ENCODE measurements at regions not wholly inside any gene's neighbourhood (a gene's known extent, or its start where the extent isn't known, plus 50 kb on each side); places are given as distances from the start of the nearest gene placed in this dataset.

DNA sequence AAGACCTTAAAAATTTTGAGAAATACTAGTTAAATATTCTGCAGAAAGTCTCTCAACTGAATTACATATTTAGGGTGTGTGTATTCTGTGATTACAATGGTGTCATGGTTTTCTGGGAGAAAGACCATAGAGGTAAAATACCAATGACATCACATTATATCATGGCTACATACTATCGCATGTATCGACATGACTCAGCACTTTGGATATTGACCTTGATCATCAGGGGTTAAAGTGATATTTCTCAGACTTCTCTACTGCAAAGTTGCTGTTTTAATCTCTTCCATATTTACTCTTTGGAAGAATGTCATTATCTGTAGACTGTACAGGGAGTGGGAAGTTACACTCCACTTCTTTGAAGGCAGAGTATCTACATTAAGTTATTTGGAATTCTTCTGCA, 1046.6 kb downstream of the FAM181B start:
- TF ChIP-seq, protein P1, sequence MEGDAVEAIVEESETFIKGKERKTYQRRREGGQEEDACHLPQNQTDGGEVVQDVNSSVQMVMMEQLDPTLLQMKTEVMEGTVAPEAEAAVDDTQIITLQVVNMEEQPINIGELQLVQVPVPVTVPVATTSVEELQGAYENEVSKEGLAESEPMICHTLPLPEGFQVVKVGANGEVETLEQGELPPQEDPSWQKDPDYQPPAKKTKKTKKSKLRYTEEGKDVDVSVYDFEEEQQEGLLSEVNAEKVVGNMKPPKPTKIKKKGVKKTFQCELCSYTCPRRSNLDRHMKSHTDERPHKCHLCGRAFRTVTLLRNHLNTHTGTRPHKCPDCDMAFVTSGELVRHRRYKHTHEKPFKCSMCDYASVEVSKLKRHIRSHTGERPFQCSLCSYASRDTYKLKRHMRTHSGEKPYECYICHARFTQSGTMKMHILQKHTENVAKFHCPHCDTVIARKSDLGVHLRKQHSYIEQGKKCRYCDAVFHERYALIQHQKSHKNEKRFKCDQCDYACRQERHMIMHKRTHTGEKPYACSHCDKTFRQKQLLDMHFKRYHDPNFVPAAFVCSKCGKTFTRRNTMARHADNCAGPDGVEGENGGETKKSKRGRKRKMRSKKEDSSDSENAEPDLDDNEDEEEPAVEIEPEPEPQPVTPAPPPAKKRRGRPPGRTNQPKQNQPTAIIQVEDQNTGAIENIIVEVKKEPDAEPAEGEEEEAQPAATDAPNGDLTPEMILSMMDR (conservative IDR thresholded peaks at IDR 0.05): no peak
- no peaks in the 10 kb centered on the region for H3K9me3 Mint-ChIP-seq
- Histone ChIP-seq H3K36me3 (ENCODE audit: control insufficient read depth, insufficient read depth, low read length) (no peaks in the 10 kb centered on the region), H3K27ac (ENCODE audit: low read depth, low read length) (no peak overlapping the region), H3K9me3 (ENCODE audit: control insufficient read depth, low read length) (no peaks in the 10 kb centered on the region), H3K4me1 (ENCODE audit: control insufficient read depth, insufficient read depth, low read length) (no peaks in the 10 kb centered on the region), H3K9ac (ENCODE audit: extremely low read depth, low read length, poor library complexity, severe bottlenecking) (no peak overlapping the region), H3K27me3 (ENCODE audit: control insufficient read depth, insufficient read depth, low read length, poor library complexity, severe bottlenecking) (no peaks in the 10 kb centered on the region), H3K4me3 (ENCODE audit: low read length) (no peak overlapping the region)
- no peak for DNase-seq
- no peak overlapping the region for H3K4me3 Mint-ChIP-seq
- H3K4me1 Mint-ChIP-seq: no peaks in the 10 kb centered on the region
- no peaks in the 10 kb centered on the region for H3K27me3 Mint-ChIP-seq (ENCODE audit: insufficient read depth)
- no peaks in the 10 kb centered on the region for H3K36me3 Mint-ChIP-seq (ENCODE audit: low read depth)
- 93 to 100% methylated on average over 2 of the region's 2 CpGs for WGBS, 2 experiments (ENCODE audit: insufficient coverage in 1 of 2, insufficient read length in 1 of 2)
- H3K27ac Mint-ChIP-seq: no peak overlapping the region

DNA sequence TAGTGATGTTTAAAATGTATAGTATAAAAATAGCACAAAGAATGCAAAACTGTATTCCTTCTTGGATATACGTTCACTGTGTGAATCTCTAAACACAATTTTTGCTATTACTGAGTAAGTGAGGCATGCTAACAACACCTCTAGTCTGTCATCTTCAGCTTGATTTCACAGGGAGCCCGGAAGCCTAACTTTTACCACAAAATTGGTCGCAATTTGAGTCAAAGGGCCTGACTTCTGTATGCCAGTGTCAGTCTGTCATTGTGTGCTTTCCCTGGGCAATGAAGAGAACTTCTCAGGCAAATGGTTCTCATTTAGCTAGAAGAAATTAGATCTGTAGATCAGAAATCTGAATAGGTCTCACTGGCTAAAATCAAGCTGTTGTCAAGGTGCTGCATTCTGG, 1059.5 kb downstream of the FAM181B start:
- Mint-ChIP-seq H3K27me3 (ENCODE audit: insufficient read depth) (no peaks in the 10 kb centered on the region), H3K4me1 (no peaks in the 10 kb centered on the region), H3K36me3 (ENCODE audit: low read depth) (no peaks in the 10 kb centered on the region), H3K9me3 (peaks cover 3% of the 10 kb centered on the region), H3K27ac (no peak overlapping the region), H3K4me3 (no peak overlapping the region)
- Histone ChIP-seq H3K27ac (ENCODE audit: low read depth, low read length) (no peak overlapping the region), H3K36me3 (ENCODE audit: control insufficient read depth, insufficient read depth, low read length) (no peaks in the 10 kb centered on the region), H3K4me1 (ENCODE audit: control insufficient read depth, insufficient read depth, low read length) (no peaks in the 10 kb centered on the region), H3K4me3 (ENCODE audit: low read length) (no peak overlapping the region), H3K9ac (ENCODE audit: extremely low read depth, low read length, poor library complexity, severe bottlenecking) (no peak overlapping the region), H3K9me3 (ENCODE audit: control insufficient read depth, low read length) (no peaks in the 10 kb centered on the region), H3K27me3 (ENCODE audit: control insufficient read depth, insufficient read depth, low read length, poor library complexity, severe bottlenecking) (no peaks in the 10 kb centered on the region)
- DNase-seq: no peak
- 91 to 100% methylated on average over 3 of the region's 3 CpGs for whole genome bisulfite sequencing, 2 experiments (ENCODE audit: insufficient coverage in 1 of 2, insufficient read length in 1 of 2)
- TF ChIP-seq, protein P1 (conservative IDR thresholded peaks at IDR 0.05): no peak

DNA sequence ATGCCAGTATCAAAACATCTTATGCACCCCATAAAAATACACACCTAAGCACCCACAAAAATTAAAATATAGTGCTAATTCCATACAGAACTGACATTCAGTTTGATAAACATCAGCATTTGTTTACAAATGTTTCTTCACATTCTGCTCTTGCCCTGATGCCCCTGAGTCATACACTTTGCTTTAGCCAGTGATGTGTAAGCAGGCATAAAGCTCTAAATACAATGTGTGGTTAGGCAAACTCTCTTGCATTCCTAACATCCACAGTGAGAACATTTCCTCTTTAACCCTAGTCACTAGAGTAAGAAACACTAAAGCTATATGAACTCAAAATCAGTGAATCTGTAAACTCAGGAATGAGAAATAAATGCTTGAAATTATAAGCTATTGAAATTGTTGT, 1060.7 kb downstream of the FAM181B start:
- Histone ChIP-seq H3K27me3 (ENCODE audit: control insufficient read depth, insufficient read depth, low read length, poor library complexity, severe bottlenecking) (no peaks in the 10 kb centered on the region), H3K4me3 (ENCODE audit: low read length) (no peak overlapping the region), H3K36me3 (ENCODE audit: control insufficient read depth, insufficient read depth, low read length) (no peaks in the 10 kb centered on the region), H3K9me3 (ENCODE audit: control insufficient read depth, low read length) (no peaks in the 10 kb centered on the region), H3K27ac (ENCODE audit: low read depth, low read length) (no peak overlapping the region), H3K9ac (ENCODE audit: extremely low read depth, low read length, poor library complexity, severe bottlenecking) (no peak overlapping the region), H3K4me1 (ENCODE audit: control insufficient read depth, insufficient read depth, low read length) (no peaks in the 10 kb centered on the region)
- Mint-ChIP-seq H3K4me1 (no peaks in the 10 kb centered on the region), H3K27me3 (ENCODE audit: insufficient read depth) (no peaks in the 10 kb centered on the region), H3K4me3 (no peak overlapping the region), H3K9me3 (peaks cover 3% of the 10 kb centered on the region), H3K27ac (no peak overlapping the region), H3K36me3 (ENCODE audit: low read depth) (no peaks in the 10 kb centered on the region)
- DNase-seq: no peak
- TF ChIP-seq, protein P1 (conservative IDR thresholded peaks at IDR 0.05): no peak

Data from endodermal cell (in vitro differentiated cells).